Keratinocyte (primary cell): ENCODE measurements at regions not wholly inside any gene's neighbourhood (a gene's known extent, or its start where the extent isn't known, plus 50 kb on each side); places are given as distances from the start of the nearest gene placed in this dataset.

ENCODE experiments used
- DNase-seq: peaks from one replicate; pipeline ENCODE4 v3.0.0-alpha.2; 2011; ENCODE audit warnings: low read depth, missing footprints, low spot score
- FAIRE-seq: peaks from 2 replicates; lab custom pipeline; 2011; peaks lifted over from hg19 to GRCh38; lab: Jason Lieb, UNC
- H2AFZ ChIP-seq: 2 replicates; pipeline ENCODE4 v1.6.0; 2012; ENCODE audit warnings: low read length, control low read depth, inconsistent platforms; ENCODE audit not compliant: control insufficient read depth
- H3K27ac ChIP-seq: 2 replicates; pipeline ENCODE4 v1.5.1; 2011; ENCODE audit warnings: low read length; ENCODE audit not compliant: control insufficient read depth, insufficient read depth
- H3K27me3 ChIP-seq: 3 replicates; pipeline ENCODE4 v1.6.0; 2011; ENCODE audit warnings: low read length; ENCODE audit not compliant: control insufficient read depth, insufficient read depth; ENCODE audit errors: extremely low read depth
- H3K36me3 ChIP-seq, 2 experiments: 2 replicates in 1 of 2; 3 replicates in 1 of 2; pipeline ENCODE4 v1.5.1; 2011; ENCODE audit warnings: low read length in 2 of 2, mild to moderate bottlenecking in 1 of 2; ENCODE audit not compliant: control insufficient read depth in 2 of 2, insufficient read depth in 2 of 2; ENCODE audit errors: extremely low read depth in 1 of 2
- H3K4me1 ChIP-seq: 3 replicates; pipeline ENCODE4 v1.5.1; 2011; ENCODE audit warnings: low read length; ENCODE audit not compliant: control insufficient read depth, insufficient read depth; ENCODE audit errors: extremely low read depth
- H3K4me2 ChIP-seq: 3 replicates; pipeline ENCODE4 v1.6.0; 2011; ENCODE audit warnings: low read depth, low read length; ENCODE audit not compliant: control insufficient read depth, insufficient read depth; ENCODE audit errors: extremely low read depth
- H3K4me3 ChIP-seq, 3 experiments: fragments of 200-600 bp in 1 of 3; sonication (generic) in 1 of 3; 2 replicates in 2 of 3; 3 replicates in 1 of 3; pipeline ENCODE4 v1.5.1; 2011 to 2016; ENCODE audit warnings: low read length in 3 of 3, mild to moderate bottlenecking in 3 of 3, control low read depth in 2 of 3, inconsistent platforms in 1 of 3, low read depth in 1 of 3, mixed read lengths in 1 of 3, mixed run types in 1 of 3, moderate library complexity in 1 of 3; ENCODE audit not compliant: control insufficient read depth in 2 of 3, insufficient read depth in 2 of 3; ENCODE audit errors: extremely low read depth in 1 of 3
- H3K79me2 ChIP-seq: 2 replicates; pipeline ENCODE4 v1.6.0; 2012; ENCODE audit warnings: low read length; ENCODE audit not compliant: control insufficient read depth, insufficient read depth
- H3K9ac ChIP-seq: 3 replicates; pipeline ENCODE4 v1.6.0; 2011; ENCODE audit warnings: low read length; ENCODE audit not compliant: control insufficient read depth, insufficient read depth; ENCODE audit errors: extremely low read depth
- H3K9me1 ChIP-seq: 3 replicates; pipeline ENCODE4 v1.6.0; 2011; ENCODE audit warnings: low read length; ENCODE audit not compliant: control insufficient read depth, insufficient read depth; ENCODE audit errors: extremely low read depth
- H3K9me3 ChIP-seq: 2 replicates; pipeline ENCODE4 v1.5.1; 2012; ENCODE audit warnings: low read depth, low read length; ENCODE audit not compliant: control insufficient read depth
- H4K20me1 ChIP-seq: 3 replicates; pipeline ENCODE4 v1.6.0; 2011; ENCODE audit warnings: low read length; ENCODE audit not compliant: control insufficient read depth, insufficient read depth; ENCODE audit errors: extremely low read depth
- CTCF ChIP-seq, 3 experiments: IDR thresholded peaks in 1 of 3; conservative IDR thresholded peaks in 1 of 3; optimal IDR thresholded peaks in 1 of 3; 2 replicates in 2 of 3; 3 replicates in 1 of 3; pipeline versions ENCODE3 to v1.5.1; 2011; ENCODE audit warnings: low read length in 3 of 3, mild to moderate bottlenecking in 3 of 3, moderate library complexity in 2 of 3, control low read depth in 1 of 3, inconsistent platforms in 1 of 3; ENCODE audit not compliant: insufficient read depth in 2 of 3; ENCODE audit errors: extremely low read depth in 1 of 3
- EZH2 ChIP-seq: IDR thresholded peaks from one replicate; pipeline ENCODE4 v1.6.1; 2012; ENCODE audit warnings: inconsistent platforms, mild to moderate bottlenecking, low read length, moderate library complexity
- dilution Hi-C: fragments of 300-500 bp; cut with MboI; formaldehyde crosslinking; loops from one replicate; pipeline ENCODE4 v1.7.0; 2020; ENCODE audit warnings: low sequenced_read_pairs; ENCODE audit not compliant: extremely low pct_ligation_motif_present

- no peak overlapping the region for H3K4me3 ChIP-seq
- H3K9me3 ChIP-seq = no peaks in the 10 kb centered on the region
- no peaks in the 10 kb centered on the region for H3K27me3 ChIP-seq
- no peak for TF ChIP-seq EZH2
- no peak for TF ChIP-seq CTCF (optimal IDR thresholded peaks at IDR 0.05 in 1 of 3, IDR thresholded peaks at IDR 0.05 in 1 of 3, conservative IDR thresholded peaks at IDR 0.05 in 1 of 3; ENCODE audit: extremely low read depth in 1 of 3, insufficient read depth in 2 of 3, low read length in 3 of 3)
- H4K20me1 ChIP-seq = no peaks in the 10 kb centered on the region
- no peaks in the 10 kb centered on the region for H3K36me3 ChIP-seq
- H3K4me1 ChIP-seq = no peaks in the 10 kb centered on the region
- no peak overlapping the region for H2AFZ ChIP-seq
- dilution Hi-C loops = no loop called here
- DNase-seq (no peak), FAIRE-seq (no peak)
- no peak overlapping the region for H3K4me2 ChIP-seq
- no peaks in the 10 kb centered on the region for H3K79me2 ChIP-seq
- no peaks in the 10 kb centered on the region for H3K9me1 ChIP-seq
- H3K9ac ChIP-seq = no peak overlapping the region
- H3K27ac ChIP-seq = no peak overlapping the region
Observed at GRCh38 chr2:22481486-22482259, 903.3 kb upstream of the KLHL29 start.

DNA sequence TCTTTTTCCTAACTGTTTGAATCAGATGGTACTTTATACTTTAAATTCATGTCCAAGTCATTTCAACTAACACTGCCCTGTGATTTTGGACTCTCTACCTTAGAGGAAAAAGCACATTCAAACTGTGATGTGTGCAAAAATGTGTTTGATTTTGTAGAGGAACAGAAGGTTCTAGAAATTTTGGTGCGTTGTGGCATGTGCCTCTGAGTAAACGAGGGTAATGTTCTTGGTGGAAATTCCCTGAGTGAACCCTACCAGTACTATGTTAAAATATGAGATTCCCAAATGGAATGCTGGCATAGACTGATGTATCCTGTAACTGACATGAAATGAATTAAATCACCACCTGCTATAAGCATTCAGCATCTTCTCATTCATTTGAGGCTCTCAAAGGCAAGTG lies 901.9 kb upstream of the KLHL29 start:
- H3K4me2 ChIP-seq = no peak overlapping the region
- TF ChIP-seq CTCF (optimal IDR thresholded peaks at IDR 0.05 in 1 of 3, IDR thresholded peaks at IDR 0.05 in 1 of 3, conservative IDR thresholded peaks at IDR 0.05 in 1 of 3; ENCODE audit: extremely low read depth in 1 of 3, insufficient read depth in 2 of 3, low read length in 3 of 3) = no peak
- H3K27ac ChIP-seq = no peak overlapping the region
- dilution Hi-C loops = no loop called here
- H4K20me1 ChIP-seq = no peaks in the 10 kb centered on the region
- no peaks in the 10 kb centered on the region for H3K79me2 ChIP-seq
- H3K4me1 ChIP-seq = no peaks in the 10 kb centered on the region
- no peak overlapping the region for H3K9ac ChIP-seq
- no peak overlapping the region for H2AFZ ChIP-seq
- H3K9me1 ChIP-seq = no peaks in the 10 kb centered on the region
- FAIRE-seq (no peak), DNase-seq (no peak)
- no peaks in the 10 kb centered on the region for H3K27me3 ChIP-seq
- no peaks in the 10 kb centered on the region for H3K36me3 ChIP-seq
- H3K9me3 ChIP-seq = no peaks in the 10 kb centered on the region
- H3K4me3 ChIP-seq = no peak overlapping the region
